Karpas-422 (cell line): ENCODE measurements at regions not wholly inside any gene's neighbourhood (a gene's known extent, or its start where the extent isn't known, plus 50 kb on each side); places are given as distances from the start of the nearest gene placed in this dataset.

Source experiments
- DNase-seq: peaks from one replicate; pipeline ENCODE4 v3.0.0-alpha.2; 2015
- H2AFZ ChIP-seq: fragments of 200-600 bp; sonication (generic); 2 replicates; pipeline ENCODE4 v1.6.1; 2014; ENCODE audit warnings: antibody characterized with exemption, low read length, mixed read lengths
- H3K27ac ChIP-seq: fragments of 200-600 bp; sonication (generic); 2 replicates; pipeline ENCODE4 v1.5.1; 2014; ENCODE audit warnings: mild to moderate bottlenecking, low read length, moderate library complexity
- H3K27me3 ChIP-seq: fragments of 200-600 bp; sonication (generic); 2 replicates; pipeline ENCODE4 v1.6.1; 2014; ENCODE audit warnings: low read length, mixed read lengths
- H3K36me3 ChIP-seq: fragments of 200-600 bp; sonication (generic); 2 replicates; pipeline ENCODE4 v1.6.1; 2014; ENCODE audit warnings: low read length, mixed read lengths; ENCODE audit not compliant: insufficient read depth
- H3K4me1 ChIP-seq: fragments of 200-600 bp; sonication (generic); 2 replicates; pipeline ENCODE4 v1.6.1; 2014; ENCODE audit warnings: mild to moderate bottlenecking, low read length, mixed read lengths
- H3K4me2 ChIP-seq: fragments of 200-600 bp; sonication (generic); 2 replicates; pipeline ENCODE4 v1.6.1; 2014; ENCODE audit warnings: low read length, low read depth, mild to moderate bottlenecking; ENCODE audit not compliant: poor library complexity, severe bottlenecking
- H3K4me3 ChIP-seq: fragments of 200-600 bp; sonication (generic); 2 replicates; pipeline ENCODE4 v1.5.1; 2014; ENCODE audit warnings: mild to moderate bottlenecking, antibody characterized with exemption, low read length, mixed read lengths
- H3K79me2 ChIP-seq: fragments of 200-600 bp; sonication (generic); 2 replicates; pipeline ENCODE4 v1.6.1; 2014; ENCODE audit warnings: mild to moderate bottlenecking, low read length, mixed read lengths
- H3K9ac ChIP-seq: fragments of 200-600 bp; sonication (generic); 2 replicates; pipeline ENCODE4 v1.6.0; 2014; ENCODE audit warnings: low read length
- H3K9me2 ChIP-seq: fragments of 200-600 bp; sonication (generic), shearing (Covaris generic); replicated peaks from 2 replicates; pipeline ENCODE4 v1.6.0; 2014; ENCODE audit warnings: mild to moderate bottlenecking, low read length, moderate library complexity; ENCODE audit not compliant: insufficient read depth
- H3K9me3 ChIP-seq: fragments of 300-700, 200-600 bp; sonication (generic); 2 replicates; pipeline ENCODE4 v1.6.1; 2014; ENCODE audit warnings: low read length, mixed read lengths
- H4K20me1 ChIP-seq: fragments of 200-600 bp; sonication (generic); 2 replicates; pipeline ENCODE4 v1.6.1; 2014; ENCODE audit warnings: mild to moderate bottlenecking, antibody characterized with exemption, low read length, low read depth; ENCODE audit not compliant: insufficient read depth

- Histone ChIP-seq H3K27ac (peak overlapping the region; percentile 45; the same call in 1 of the 2 replicates), H3K36me3 (no peaks in the 10 kb centered on the region), H3K9me2 (no peaks in the 10 kb centered on the region), H3K9me3 (no peaks in the 10 kb centered on the region), H4K20me1 (no peaks in the 10 kb centered on the region), H3K9ac (peak overlapping the region; percentile 63), H3K4me3 (peak overlapping the region; percentile 63), H3K27me3 (no peaks in the 10 kb centered on the region), H3K79me2 (no peaks in the 10 kb centered on the region), H3K4me2 (peak overlapping the region; percentile 93), H3K4me1 (peaks cover 43% of the 10 kb centered on the region), H2AFZ (peak overlapping the region; percentile 83)
- DNase-seq = peak; percentile 71
Observed at GRCh38 chr2:144596073-144596871, 76.4 kb upstream of the ZEB2 start.

DNA sequence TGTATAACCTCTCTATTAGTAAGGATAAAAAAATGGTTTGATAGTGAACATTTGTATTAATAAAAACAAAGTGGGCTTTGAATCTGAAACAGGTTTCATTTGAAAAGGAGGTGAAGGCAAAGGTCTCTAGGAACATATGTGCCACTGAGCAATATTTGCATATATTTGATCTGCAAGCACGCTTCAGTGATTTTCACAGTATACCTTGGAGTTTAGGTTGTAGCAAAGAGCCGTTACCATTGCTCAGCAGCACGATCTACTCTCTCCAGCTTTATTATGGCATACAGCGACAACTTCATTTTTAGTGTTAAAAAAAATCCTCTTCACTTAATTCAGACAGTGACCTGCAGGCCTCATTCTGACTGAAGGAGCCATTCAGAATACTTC, 75.8 kb upstream of the ZEB2 start:
- H2AFZ ChIP-seq = peak overlapping the region; percentile 83
- H3K9me2 ChIP-seq = no peaks in the 10 kb centered on the region
- H3K27me3 ChIP-seq = no peaks in the 10 kb centered on the region
- H3K9me3 ChIP-seq = no peaks in the 10 kb centered on the region
- H3K4me1 ChIP-seq = peaks cover 43% of the 10 kb centered on the region
- peak overlapping the region; percentile 93 for H3K4me2 ChIP-seq
- H3K36me3 ChIP-seq = no peaks in the 10 kb centered on the region
- DNase-seq = peak; percentile 77
- H4K20me1 ChIP-seq = no peaks in the 10 kb centered on the region
- peak overlapping the region; percentile 45; the same call in 1 of the 2 replicates for H3K27ac ChIP-seq
- peak overlapping the region; percentile 63 for H3K9ac ChIP-seq
- peak overlapping the region; percentile 63 for H3K4me3 ChIP-seq
- no peaks in the 10 kb centered on the region for H3K79me2 ChIP-seq

GRCh38 chr2:144595279-144595678, 75.4 kb upstream of the ZEB2 start:
- no peak overlapping the region for H3K27ac ChIP-seq
- H2AFZ ChIP-seq = no peak overlapping the region
- H3K4me2 ChIP-seq = peak overlapping the region; percentile 93

GRCh38 chr2:144593803-144594202, 73.9 kb upstream of the ZEB2 start:
- Histone ChIP-seq H3K36me3 (no peaks in the 10 kb centered on the region), H3K9me2 (no peaks in the 10 kb centered on the region), H3K27ac (no peak overlapping the region), H3K79me2 (no peaks in the 10 kb centered on the region), H3K4me2 (no peak overlapping the region), H3K27me3 (no peaks in the 10 kb centered on the region), H3K4me1 (peaks cover 43% of the 10 kb centered on the region), H3K9me3 (no peaks in the 10 kb centered on the region), H3K9ac (no peak overlapping the region), H4K20me1 (no peaks in the 10 kb centered on the region), H2AFZ (no peak overlapping the region), H3K4me3 (no peak overlapping the region)
- DNase-seq = no peak

More at GRCh38 chr2:144595279-144595678, 75.4 kb upstream of the ZEB2 start:
- Histone ChIP-seq H3K4me3 (no peak overlapping the region), H3K9me2 (no peaks in the 10 kb centered on the region), H3K9me3 (no peaks in the 10 kb centered on the region), H3K27me3 (no peaks in the 10 kb centered on the region), H3K36me3 (no peaks in the 10 kb centered on the region), H3K9ac (no peak overlapping the region), H3K4me1 (peaks cover 43% of the 10 kb centered on the region), H3K79me2 (no peaks in the 10 kb centered on the region), H4K20me1 (no peaks in the 10 kb centered on the region)
- DNase-seq = no peak

GRCh38 chr2:144592500-144593256, 72.8 kb upstream of the ZEB2 start:
- H3K36me3 ChIP-seq = no peaks in the 10 kb centered on the region
- DNase-seq = no peak
- no peaks in the 10 kb centered on the region for H3K9me3 ChIP-seq
- no peaks in the 10 kb centered on the region for H3K9me2 ChIP-seq
- no peak overlapping the region for H3K9ac ChIP-seq
- peaks cover 35% of the 10 kb centered on the region for H3K4me1 ChIP-seq
- H3K4me2 ChIP-seq = no peak overlapping the region
- no peak overlapping the region for H2AFZ ChIP-seq
- H3K27ac ChIP-seq = no peak overlapping the region
- no peaks in the 10 kb centered on the region for H3K27me3 ChIP-seq
- no peak overlapping the region for H3K4me3 ChIP-seq
- no peaks in the 10 kb centered on the region for H3K79me2 ChIP-seq
- H4K20me1 ChIP-seq = no peaks in the 10 kb centered on the region

DNA sequence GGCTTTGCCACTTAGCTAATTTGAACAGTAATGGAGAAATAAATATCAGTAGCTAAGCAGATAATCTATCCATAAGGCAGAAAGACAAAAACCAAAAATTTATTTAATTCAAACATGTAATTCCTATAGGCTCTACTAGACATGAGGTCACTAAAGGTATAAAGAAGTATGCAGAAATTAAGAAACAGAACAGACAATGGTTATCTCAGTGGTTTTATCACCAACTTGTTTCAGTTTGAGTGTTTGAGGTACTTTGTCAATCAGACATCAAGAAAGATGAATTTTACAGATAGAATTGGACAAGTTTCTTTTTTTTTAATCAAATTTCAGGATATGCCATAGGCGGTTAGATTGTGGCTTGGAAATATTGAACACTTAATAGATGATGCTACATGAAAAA, 67.4 kb upstream of the ZEB2 start:
- H3K4me1 ChIP-seq = peaks cover 7% of the 10 kb centered on the region
- H3K4me2 ChIP-seq = no peak overlapping the region
- no peak for DNase-seq
- H3K9me3 ChIP-seq = no peaks in the 10 kb centered on the region
- no peaks in the 10 kb centered on the region for H4K20me1 ChIP-seq
- no peak overlapping the region for H2AFZ ChIP-seq
- no peaks in the 10 kb centered on the region for H3K27me3 ChIP-seq
- no peak overlapping the region for H3K9ac ChIP-seq
- no peaks in the 10 kb centered on the region for H3K9me2 ChIP-seq
- H3K36me3 ChIP-seq = no peaks in the 10 kb centered on the region
- no peak overlapping the region for H3K27ac ChIP-seq
- H3K79me2 ChIP-seq = no peaks in the 10 kb centered on the region
- no peak overlapping the region for H3K4me3 ChIP-seq

DNA sequence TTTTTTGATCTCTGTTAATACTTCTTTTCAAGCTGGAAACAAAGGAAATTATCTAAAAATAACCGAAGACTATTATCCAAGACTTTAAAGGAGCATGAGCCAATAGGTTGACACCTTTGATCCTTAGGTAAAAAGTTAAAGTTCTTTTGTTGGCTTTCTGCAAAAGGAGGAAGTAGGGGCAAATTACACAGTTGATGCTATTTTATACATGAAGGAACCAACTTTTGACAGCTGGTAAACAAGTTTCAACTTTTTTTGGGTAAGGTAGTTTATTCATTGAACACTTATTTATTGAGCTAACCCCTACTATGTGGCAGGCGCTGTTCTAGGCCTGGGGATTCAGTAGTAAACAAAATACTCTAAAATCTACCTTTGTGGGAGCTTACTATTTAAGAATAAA, 66.6 kb upstream of the ZEB2 start:
- no peak overlapping the region for H3K9ac ChIP-seq
- DNase-seq = no peak

DNA sequence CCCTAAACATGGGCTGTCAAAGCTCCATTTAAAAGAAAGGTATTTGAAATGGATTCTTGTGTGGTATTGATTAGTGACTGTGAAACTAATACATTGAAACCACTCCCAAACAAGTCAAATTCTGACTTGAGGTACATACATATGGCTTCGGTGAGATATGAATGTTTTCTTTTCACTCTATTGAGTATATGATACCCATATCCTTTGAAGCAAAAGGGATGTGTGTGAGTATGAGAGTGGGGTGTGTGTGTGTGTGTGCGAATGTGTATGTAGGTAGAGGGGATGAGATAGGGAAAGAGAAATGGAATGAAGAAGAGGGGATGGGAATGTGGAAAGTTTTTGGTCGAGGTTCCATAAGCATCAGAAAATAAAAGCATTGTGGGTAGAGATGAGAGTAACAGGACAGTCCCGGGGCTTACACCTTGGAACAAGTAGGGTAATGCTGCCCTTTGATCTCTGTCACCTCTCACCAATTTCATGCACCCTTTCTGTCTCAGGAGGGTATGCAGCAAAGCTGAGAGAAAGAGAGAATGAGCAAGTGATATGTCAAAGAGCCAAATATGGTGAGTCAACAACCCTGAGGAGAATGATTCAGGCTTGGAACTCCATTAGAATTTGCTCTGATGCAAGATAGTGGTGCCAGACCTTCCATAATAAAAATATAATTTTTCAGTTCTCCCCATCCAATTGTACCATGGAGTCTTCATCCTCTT, 64.0 kb upstream of the ZEB2 start:
- Histone ChIP-seq H3K9me3 (no peaks in the 10 kb centered on the region), H3K27me3 (no peaks in the 10 kb centered on the region), H2AFZ (no peak overlapping the region), H3K4me3 (no peak overlapping the region), H3K36me3 (no peaks in the 10 kb centered on the region), H3K27ac (no peak overlapping the region), H4K20me1 (no peaks in the 10 kb centered on the region), H3K4me1 (peaks cover 27% of the 10 kb centered on the region), H3K9ac (no peak overlapping the region), H3K9me2 (peaks cover 4% of the 10 kb centered on the region; the same call in 1 of the 2 replicates), H3K79me2 (no peaks in the 10 kb centered on the region), H3K4me2 (no peak overlapping the region)
- DNase-seq = no peak

More for the DNA sequence above, 66.6 kb upstream of the ZEB2 start:
- H3K4me3 ChIP-seq = no peak overlapping the region
- no peaks in the 10 kb centered on the region for H3K27me3 ChIP-seq
- no peaks in the 10 kb centered on the region for H3K9me3 ChIP-seq
- no peaks in the 10 kb centered on the region for H3K9me2 ChIP-seq
- no peak overlapping the region for H3K27ac ChIP-seq
- H3K4me1 ChIP-seq = peaks cover 12% of the 10 kb centered on the region
- H3K79me2 ChIP-seq = no peaks in the 10 kb centered on the region
- no peaks in the 10 kb centered on the region for H4K20me1 ChIP-seq
- no peak overlapping the region for H2AFZ ChIP-seq
- H3K36me3 ChIP-seq = no peaks in the 10 kb centered on the region
- H3K4me2 ChIP-seq = no peak overlapping the region
